CD4-positive, alpha-beta T cell treated with Interleukin-4 for 1 hour (primary cell): ENCODE measurements at regions not wholly inside any gene's neighbourhood (a gene's known extent, or its start where the extent isn't known, plus 50 kb on each side); places are given as distances from the start of the nearest gene placed in this dataset.
"Not testable (repeated sequence)": the region's sequence is repeated elsewhere in the genome, so short reads cannot be mapped to it uniquely, and the experiment has no call there.

ENCODE experiments used
- DNase-seq, 2 donors: peaks; one replicate each; pipeline ENCODE4 v3.0.0-alpha.2; 2020 to 2022

GRCh38 chr5:87217480-87217879, 50.2 kb upstream of the RASA1 start:
- DNase-seq = not testable (repeated sequence)
